Esophagus muscularis mucosa (tissue), 3 donors: ENCODE measurements at regions not wholly inside any gene's neighbourhood (a gene's known extent, or its start where the extent isn't known, plus 50 kb on each side); places are given as distances from the start of the nearest gene placed in this dataset.

Experiments
- POLR2AphosphoS5 ChIP-seq, 2 donors: sonication (generic); formaldehyde crosslinking; IDR thresholded peaks; one replicate each; pipeline ENCODE4 v1.6.1; 2017; ENCODE audit warnings: antibody characterized with exemption in 2 of 2
- TF ChIP-seq, protein P1 (sequence below), 3 experiments: fragments of 200-600 bp in 2 of 3; fragments of 450-650 bp in 1 of 3; sonication (generic) in 2 of 3; IDR thresholded peaks; one replicate each; pipeline ENCODE4 v1.5.1; 2017 to 2019; ENCODE audit warnings: antibody characterized with exemption in 3 of 3, mild to moderate bottlenecking in 2 of 3, moderate library complexity in 1 of 3

DNA sequence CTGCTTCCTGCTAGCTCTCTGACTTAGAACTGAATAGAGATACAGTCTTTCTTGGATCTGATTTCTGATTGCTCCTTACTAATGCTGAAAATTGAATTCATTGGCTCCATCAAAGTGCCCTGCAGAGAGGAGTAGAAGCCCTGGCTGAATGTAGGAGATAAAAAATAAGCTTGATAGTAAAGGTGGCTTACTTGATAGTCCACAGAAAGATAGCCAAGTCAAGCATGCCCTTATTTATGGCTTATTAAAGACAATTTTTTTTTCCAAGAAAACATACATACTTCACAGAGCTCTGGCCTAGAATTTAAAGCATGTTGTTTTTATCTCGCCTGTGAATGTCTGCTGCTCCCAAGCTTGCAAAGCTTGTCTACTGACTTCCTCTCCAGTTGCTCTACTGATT, 124.6 kb upstream of the CADPS start:
- TF ChIP-seq POLR2AphosphoS5 (IDR thresholded peaks at IDR 0.05): no peak
- TF ChIP-seq, protein P1, sequence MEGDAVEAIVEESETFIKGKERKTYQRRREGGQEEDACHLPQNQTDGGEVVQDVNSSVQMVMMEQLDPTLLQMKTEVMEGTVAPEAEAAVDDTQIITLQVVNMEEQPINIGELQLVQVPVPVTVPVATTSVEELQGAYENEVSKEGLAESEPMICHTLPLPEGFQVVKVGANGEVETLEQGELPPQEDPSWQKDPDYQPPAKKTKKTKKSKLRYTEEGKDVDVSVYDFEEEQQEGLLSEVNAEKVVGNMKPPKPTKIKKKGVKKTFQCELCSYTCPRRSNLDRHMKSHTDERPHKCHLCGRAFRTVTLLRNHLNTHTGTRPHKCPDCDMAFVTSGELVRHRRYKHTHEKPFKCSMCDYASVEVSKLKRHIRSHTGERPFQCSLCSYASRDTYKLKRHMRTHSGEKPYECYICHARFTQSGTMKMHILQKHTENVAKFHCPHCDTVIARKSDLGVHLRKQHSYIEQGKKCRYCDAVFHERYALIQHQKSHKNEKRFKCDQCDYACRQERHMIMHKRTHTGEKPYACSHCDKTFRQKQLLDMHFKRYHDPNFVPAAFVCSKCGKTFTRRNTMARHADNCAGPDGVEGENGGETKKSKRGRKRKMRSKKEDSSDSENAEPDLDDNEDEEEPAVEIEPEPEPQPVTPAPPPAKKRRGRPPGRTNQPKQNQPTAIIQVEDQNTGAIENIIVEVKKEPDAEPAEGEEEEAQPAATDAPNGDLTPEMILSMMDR (IDR thresholded peaks at IDR 0.05): no peak
